Superior temporal gyrus (tissue), 1 donor: ENCODE measurements at regions not wholly inside any gene's neighbourhood (a gene's known extent, or its start where the extent isn't known, plus 50 kb on each side); places are given as distances from the start of the nearest gene placed in this dataset.

Experiments used
- DNase-seq: peaks from one replicate; pipeline ENCODE4 v3.0.0-alpha.2; 2016; ENCODE audit errors: extremely low spot score

DNA sequence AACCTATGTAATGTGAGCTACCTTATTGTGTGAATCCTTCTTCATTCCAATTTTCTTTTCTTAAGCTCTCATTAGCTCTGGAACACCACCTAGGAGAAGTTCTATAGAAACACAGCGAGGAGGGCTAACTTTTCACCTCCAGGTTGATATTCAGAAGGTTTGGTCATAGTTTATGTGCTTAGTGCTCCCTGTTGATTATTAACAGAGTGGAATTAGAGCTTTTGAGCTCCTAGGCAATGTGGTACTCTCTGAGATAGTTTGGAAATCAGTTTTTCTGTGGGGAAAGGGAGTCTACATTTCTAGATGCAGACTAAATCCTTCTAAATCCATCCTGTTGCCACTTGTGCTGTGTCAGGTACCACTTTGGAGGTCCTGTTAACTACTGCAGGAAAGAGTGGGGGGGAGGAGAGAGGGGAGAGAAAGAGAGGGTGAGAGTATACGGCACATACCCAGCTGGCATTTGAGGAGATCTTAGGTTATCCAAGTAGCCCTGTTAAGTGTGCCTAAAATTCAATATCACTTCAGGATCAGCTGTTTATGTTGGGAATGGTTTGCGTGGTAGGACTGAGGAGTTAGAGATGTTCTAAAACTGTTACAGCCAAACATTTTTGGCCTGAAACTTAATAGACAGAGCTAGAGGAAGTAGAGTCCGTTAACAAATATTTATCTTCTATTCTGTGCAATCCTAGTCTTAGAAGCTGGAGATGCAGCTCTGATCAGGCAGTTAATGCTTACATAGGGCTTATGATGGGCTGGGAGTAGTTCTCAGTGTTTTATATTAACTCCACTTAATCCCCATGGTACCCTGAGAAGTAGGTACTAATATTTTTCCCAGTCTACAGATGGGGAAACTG, 117.5 kb upstream of the PROK2 start:
- no peak for DNase-seq

DNA sequence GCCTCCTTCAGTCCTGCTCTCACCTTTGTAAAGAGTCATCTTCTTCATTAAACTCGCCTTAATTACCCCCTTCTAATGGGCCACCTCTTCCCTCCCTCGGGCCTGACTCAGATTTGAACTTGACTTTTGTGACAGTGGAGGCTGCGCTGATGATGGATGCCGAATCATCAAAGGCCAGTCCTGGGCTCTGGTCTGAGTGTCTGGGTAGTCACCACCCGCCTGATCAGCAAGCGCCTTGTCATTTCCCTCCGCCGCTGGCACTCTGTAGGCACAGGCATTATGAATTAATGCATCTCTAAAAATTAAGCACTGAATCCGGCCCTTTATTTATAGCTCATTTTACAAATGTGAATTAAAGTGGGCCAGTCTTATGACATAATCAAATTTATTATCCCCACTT, 116.7 kb upstream of the PROK2 start:
- no peak for DNase-seq

DNA sequence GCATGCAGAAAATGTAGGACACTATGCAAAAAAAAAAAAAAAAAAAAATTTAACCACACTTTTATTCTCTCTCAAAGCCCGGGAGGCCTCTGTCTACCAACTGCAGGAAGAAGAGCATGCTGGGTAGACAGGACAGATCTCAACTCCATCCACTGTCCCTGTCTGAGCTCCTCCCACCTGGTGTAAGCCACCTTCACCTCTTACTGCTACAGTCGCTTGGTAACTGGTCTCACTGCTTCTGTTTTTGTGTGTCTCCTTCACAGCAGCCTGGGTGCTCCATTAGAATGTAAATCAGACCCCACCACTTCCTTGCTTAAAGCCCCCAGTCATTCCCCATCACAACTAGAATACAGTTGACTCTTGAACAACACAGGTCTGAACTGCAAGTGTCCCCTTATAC, 115.1 kb upstream of the PROK2 start:
- DNase-seq: no peak

DNA sequence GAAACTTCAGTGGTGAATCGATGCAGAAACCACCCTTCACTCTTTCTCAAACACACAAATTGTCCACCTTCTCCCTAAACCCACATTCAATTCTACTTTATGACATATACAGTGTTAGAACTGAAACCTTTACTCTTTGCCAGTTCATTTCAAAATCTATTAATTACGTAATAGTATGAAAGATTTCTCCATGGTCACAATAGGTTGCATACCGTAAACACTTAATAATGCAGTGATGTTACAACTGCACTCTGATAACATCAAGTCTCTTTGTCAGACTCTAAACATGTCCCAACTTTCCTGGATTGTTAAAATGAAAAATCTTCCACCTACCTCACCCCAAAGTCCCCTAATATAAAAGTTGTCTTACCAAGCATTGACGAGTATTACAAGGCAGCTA, 111.8 kb upstream of the PROK2 start:
- no peak for DNase-seq

GRCh38 chr3:71893702-71894479, 108.9 kb upstream of the PROK2 start:
- no peak for DNase-seq

DNA sequence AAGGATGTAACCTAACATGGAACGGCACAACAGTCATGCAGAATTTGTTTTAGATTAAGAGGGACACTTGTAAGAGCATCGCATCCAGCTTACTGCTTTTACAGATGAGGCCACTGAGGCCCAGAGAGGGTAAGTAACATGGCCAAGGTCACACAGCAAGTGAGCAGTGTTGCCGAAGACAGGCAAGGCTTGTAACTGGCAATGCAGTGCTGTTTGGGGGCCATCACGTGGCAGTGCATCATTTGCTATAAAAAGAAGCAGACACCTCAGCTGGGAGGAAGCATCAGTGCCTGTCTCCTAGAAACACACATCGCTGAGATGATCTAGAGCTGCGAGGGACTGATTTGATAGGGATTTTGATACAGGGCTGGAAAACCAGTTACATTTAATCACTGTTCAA, 108.2 kb upstream of the PROK2 start:
- peak; percentile 26 for DNase-seq

DNA sequence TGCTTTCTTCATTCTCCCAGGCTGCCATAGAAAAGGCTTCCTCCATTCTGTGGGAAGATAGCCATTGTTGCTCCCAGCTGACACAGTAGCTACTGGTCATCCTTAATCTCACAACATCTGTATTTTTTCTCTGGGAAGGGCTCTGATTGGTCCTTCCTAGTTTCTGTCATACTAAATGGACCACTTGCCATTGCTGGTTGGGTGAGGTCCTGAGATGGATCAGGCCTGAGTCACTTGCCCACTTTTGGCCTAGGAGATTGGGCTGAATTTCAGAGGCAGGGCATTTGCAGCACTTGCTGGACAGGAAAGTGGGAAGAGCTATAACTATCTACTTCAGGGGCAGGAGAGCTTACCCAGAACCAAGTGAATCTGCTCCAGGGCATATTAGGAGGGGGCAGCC, 106.5 kb upstream of the PROK2 start:
- DNase-seq: no peak

DNA sequence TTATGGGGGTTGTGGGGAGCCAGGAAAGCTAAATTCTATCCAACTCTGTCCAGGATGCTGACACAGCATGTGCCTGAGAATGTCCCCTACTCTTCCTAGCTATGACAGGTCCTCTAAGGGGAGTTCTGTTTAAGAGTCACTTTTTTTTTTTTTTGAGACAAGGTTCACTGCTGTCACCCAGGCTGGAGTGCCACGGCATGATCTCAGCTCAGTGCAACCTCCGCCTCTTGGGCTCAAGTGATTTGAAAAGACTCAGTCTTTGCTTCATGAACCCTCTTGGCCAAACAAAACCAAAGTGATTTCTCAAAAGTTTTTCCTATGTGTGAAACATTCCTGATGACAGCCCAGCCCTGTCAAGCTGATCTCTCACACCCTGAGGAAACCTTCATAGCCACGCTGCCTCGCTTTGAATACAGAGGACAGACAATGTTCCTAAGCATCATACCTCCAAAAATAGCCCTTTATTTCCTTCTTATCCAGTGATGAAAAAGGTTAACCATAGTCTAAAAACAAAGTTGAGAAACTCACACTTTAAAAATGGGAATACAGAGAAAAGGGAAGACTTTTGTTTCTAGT, 105.5 kb upstream of the PROK2 start:
- DNase-seq: no peak

- DNase-seq: no peak
These were observed 102.3 kb upstream of the PROK2 start for GRCh38 chr3:71887256-71887655.

DNA sequence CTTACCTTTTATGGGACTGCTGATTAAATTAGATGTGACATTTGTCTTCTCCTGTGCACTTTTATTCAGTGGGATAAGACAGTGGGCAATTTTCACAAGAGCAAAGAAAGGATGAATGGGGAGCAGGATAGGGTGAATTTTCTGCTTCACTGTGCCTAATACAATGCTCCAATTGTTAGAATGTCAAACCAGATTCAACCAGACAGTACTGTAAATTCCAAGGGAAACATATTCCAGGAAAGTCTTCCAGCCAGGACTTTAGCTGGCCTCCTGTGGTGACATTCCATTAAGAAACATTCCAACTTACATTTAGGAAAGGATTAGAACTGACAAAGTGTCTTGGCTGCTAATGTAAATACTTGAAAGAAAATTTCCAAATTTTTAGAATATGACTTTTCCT, 100.1 kb upstream of the PROK2 start:
- no peak for DNase-seq

- no peak for DNase-seq
These were observed 96.8 kb upstream of the PROK2 start for GRCh38 chr3:71881732-71882131.

- DNase-seq: no peak
These were observed 96.1 kb upstream of the PROK2 start for GRCh38 chr3:71881041-71881440.

- DNase-seq: no peak
These were observed 94.1 kb upstream of the PROK2 start for GRCh38 chr3:71879089-71879488.

DNA sequence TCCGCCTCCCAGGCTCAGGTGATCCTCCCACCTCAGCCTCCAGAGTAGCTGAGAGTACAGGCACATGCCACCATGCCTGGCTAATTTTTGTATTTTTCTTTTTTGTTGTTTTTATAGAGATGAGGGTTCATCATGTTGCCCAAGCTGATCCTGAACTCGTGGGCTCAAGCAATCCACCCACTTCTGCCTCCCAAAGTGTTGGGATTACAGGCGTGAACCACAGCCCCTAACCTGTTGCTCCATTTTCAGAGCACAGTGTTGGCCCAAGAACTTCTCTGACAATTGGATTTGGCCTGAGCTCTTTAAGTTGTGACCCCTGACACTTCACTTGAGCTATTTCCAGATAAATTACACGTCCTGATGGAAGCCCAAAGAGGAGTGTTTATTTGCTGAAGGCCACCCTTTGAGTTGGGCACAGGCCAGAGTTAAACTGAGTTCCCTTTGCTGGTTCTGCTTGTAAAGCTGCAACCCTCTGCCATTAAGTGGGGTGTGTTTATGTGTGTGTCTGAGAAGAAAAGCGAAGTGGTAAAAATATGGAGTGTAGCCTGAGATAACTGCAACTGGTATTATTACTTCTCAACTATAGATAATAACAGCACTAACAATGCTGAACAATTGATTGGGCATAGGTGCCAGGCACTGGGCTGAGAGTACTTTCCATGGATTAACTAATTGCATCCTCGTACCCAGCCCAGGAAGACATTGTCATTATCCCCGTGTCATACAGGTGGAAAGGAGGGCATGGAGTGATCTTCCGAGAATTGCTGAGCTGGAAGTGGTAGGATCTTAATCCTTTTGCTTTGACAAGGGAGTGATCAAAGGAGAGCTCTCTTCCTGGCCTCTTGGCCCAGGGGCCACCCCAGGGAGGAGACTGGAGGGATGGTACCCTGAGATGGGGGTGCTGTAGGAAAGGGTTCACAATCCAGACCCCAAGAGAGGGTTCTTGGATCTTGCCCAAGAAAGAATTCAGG, 91.5 kb upstream of the PROK2 start:
- DNase-seq: no peak

DNA sequence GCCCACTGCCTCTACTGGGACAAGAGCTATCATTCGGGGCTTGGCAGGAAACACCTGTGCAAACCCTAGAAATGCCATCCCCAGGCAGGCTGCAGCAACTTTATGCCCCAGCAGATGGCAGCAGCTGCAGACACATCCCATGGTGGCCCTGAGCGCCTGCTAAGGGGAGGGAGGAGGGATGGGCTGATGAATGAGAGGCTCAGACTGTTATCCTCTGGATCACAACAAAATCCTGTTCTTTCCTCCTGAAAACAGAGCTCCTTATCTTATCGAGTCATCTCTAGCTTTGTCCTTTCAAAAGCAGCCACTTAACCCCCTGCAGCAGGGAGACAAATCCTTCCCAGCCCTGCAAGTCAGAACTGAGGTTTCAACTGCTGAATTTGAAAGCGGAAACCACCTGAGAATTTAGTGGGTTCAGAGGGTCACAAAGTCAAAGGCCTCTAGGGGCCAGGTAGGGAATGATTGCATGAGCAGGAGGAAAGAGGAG, 90.6 kb upstream of the PROK2 start:
- peak; percentile 90 for DNase-seq

DNA sequence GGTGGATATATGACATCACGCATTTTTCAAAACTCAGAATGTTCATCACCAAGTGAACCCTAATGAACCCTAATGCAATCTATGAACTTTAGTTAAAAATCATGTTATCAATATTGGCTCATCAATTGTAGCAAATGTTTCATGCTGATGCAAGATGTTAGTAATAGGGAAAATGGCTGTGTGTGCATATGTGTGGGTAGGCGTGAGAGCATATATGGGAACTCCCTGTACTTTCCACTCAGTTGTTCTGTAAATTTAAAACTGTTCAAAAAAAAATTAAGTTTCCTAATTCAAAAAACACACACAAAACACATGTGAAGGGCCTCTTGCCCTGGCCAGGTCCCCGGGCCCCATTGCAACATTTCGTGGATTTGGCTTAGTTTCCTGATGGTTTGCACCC, 89.7 kb upstream of the PROK2 start:
- no peak for DNase-seq

DNA sequence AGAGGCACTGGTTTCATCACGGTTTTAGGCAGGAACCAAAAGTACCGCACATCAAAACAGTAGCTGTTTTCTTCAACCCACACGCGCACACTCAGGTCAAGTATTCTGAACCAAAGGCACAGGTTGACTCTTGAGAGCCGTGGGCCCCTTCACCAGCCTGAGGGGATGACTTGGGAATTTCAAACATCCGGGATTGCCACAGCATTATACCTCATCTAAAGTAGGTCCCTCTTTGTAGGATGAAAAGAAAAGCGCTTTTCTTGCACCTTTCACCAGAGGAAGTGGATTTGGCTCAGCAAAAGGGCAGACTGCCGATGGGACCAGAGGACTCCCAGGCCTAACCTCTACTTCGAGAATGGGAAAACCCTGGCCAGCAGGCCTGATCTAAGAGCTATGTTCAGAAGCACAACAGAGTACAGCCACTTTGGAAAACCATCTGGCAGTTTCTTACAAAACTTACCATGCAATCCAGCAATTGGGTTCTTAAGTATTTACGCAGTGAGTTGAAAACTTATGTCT, 88.2 kb upstream of the PROK2 start:
- no peak for DNase-seq

DNA sequence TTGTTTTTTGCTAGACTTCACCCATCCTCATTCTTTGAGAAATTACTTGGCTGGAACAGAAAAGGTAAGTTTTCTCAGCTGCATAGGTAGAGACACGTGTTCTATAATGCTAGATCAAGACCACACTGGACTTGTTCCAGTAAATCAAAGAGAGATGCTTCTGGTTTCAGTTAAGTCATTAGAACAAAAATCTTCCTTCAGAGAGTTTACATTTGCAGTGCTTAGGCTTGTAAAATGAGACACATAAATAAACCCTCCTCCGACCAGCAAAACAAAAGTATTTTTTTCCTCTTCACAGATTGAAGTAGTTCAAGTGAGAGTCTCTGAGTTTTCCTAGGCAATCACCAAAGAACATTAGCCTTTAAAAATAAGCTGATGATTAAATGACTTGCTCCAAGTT, 87.3 kb upstream of the PROK2 start:
- DNase-seq: no peak

GRCh38 chr3:71870966-71871512, 86.1 kb upstream of the PROK2 start:
- DNase-seq: no peak

DNA sequence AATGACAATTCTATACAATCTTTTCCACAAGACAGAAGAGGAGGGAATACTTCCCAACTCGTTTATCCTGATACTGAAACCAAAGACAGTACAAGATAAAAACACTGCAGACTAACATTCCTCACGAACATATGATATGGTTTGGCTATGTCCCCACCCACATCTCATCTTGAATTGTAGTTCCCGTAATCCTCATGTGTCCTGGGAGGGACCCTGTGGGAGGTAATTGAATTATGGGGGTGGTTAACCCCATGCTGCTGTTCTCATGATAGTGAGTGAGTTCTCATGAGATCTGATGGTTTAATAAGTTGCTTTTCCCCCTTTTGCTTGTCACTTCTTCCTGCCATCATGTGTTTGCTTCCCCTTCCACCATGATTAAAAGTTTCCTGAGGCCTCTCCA, 83.9 kb upstream of the PROK2 start:
- DNase-seq: no peak

GRCh38 chr3:71865727-71866126, 80.8 kb upstream of the PROK2 start:
- DNase-seq: no peak
